Gastrocnemius medialis (tissue), 4 donors: ENCODE measurements at regions not wholly inside any gene's neighbourhood (a gene's known extent, or its start where the extent isn't known, plus 50 kb on each side); places are given as distances from the start of the nearest gene placed in this dataset.

Experiments
- ATAC-seq, 2 donors: fragments of 150-250 bp; one replicate each; pipeline ENCODE4 v1.9.1; 2016
- DNase-seq, 2 donors: peaks; one replicate each; pipeline ENCODE4 v3.0.0-alpha.2; 2019
- H3K27ac ChIP-seq, 4 donors: fragments of 200-600 bp; sonication (generic); 1 replicate in 1 of 4; 2 replicates in 3 of 4; pipeline ENCODE4 v1.5.1; 2016 to 2018; ENCODE audit warnings: mild to moderate bottlenecking in 2 of 4, moderate library complexity in 1 of 4
- H3K27me3 ChIP-seq, 3 donors: fragments of 200-600 bp; sonication (generic) in 2 of 3; 1 replicate in 1 of 3; 2 replicates in 2 of 3; pipeline versions ENCODE4 v1.5.1 to v1.6.0; 2016 to 2019; ENCODE audit warnings: mild to moderate bottlenecking in 1 of 3, moderate library complexity in 1 of 3
- H3K36me3 ChIP-seq, 2 donors: fragments of 200-600 bp; sonication (generic) in 1 of 2; one replicate each; pipeline ENCODE4 v1.5.1; 2017 to 2018
- H3K4me1 ChIP-seq, 2 donors: fragments of 200-600 bp; sonication (generic) in 1 of 2; one replicate each; pipeline ENCODE4 v1.5.1; 2016 to 2017; ENCODE audit warnings: mild to moderate bottlenecking in 2 of 2
- H3K4me3 ChIP-seq, 4 donors: fragments of 200-600 bp; sonication (generic) in 3 of 4; 1 replicate in 1 of 4; 2 replicates in 3 of 4; pipeline ENCODE4 v1.5.1; 2016 to 2019; ENCODE audit warnings: mild to moderate bottlenecking in 2 of 4
- H3K9me3 ChIP-seq, 3 donors: fragments of 200-600 bp; sonication (generic) in 2 of 3; 1 replicate in 1 of 3; 2 replicates in 2 of 3; pipeline ENCODE4 v1.5.1; 2016 to 2019
- CTCF ChIP-seq, 5 experiments: fragments of 450-650 bp in 3 of 5; fragments of 200-600 bp in 2 of 5; sonication (generic) in 2 of 5; IDR thresholded peaks in 4 of 5; conservative IDR thresholded peaks in 1 of 5; 1 replicate in 4 of 5; 2 replicates in 1 of 5; pipeline ENCODE4 v1.5.1; 2016 to 2019; ENCODE audit warnings: antibody characterized with exemption in 5 of 5, mild to moderate bottlenecking in 3 of 5, moderate library complexity in 3 of 5
- POLR2A ChIP-seq, 2 donors: fragments of 450-650 bp; IDR thresholded peaks; one replicate each; pipeline ENCODE4 v1.6.1; 2017; ENCODE audit warnings: antibody characterized with exemption in 2 of 2, mild to moderate bottlenecking in 2 of 2, moderate library complexity in 2 of 2
- in situ Hi-C, 4 donors: fragments of 200-750 bp; cut with MboI; loops; one replicate each; pipeline versions ENCODE4 v1.15.0 to v1.8.0; 2017; ENCODE audit warnings: low sequenced_read_pairs in 4 of 4
- intact Hi-C: fragments of 100-400 bp; cut with DNase I; formaldehyde crosslinking; loops from one replicate; pipeline ENCODE4 v1.15.1; 2023; ENCODE audit warnings: low total_unique reads

- no peaks in the 10 kb centered on the region for H3K36me3 ChIP-seq
- H3K4me1 ChIP-seq = peaks cover 7 to 10% of the 10 kb centered on the region in 2 donors
- no peak for DNase-seq
- no peaks in the 10 kb centered on the region for H3K27me3 ChIP-seq
- H3K4me3 ChIP-seq = no peak overlapping the region
- no peak for ATAC-seq
- H3K27ac ChIP-seq = no peak overlapping the region
- intact Hi-C loops = no loop called here
- no peak for TF ChIP-seq POLR2A (IDR thresholded peaks at IDR 0.05)
- no peak for TF ChIP-seq CTCF (IDR thresholded peaks at IDR 0.05 in 4 of 5, conservative IDR thresholded peaks at IDR 0.05 in 1 of 5)
- H3K9me3 ChIP-seq = no peaks in the 10 kb centered on the region
- in situ Hi-C loops = no loop called here
These were observed 81.2 kb downstream of the SIPA1L2 start for GRCh38 chr1:232548691-232549090.

GRCh38 chr1:232547938-232548484 lies 81.9 kb downstream of the SIPA1L2 start:
- no peak for ATAC-seq
- H3K9me3 ChIP-seq = no peaks in the 10 kb centered on the region
- intact Hi-C loops = no loop called here
- no peak for TF ChIP-seq CTCF (IDR thresholded peaks at IDR 0.05 in 4 of 5, conservative IDR thresholded peaks at IDR 0.05 in 1 of 5)
- TF ChIP-seq POLR2A (IDR thresholded peaks at IDR 0.05) = no peak
- DNase-seq = no peak
- no peaks in the 10 kb centered on the region for H3K27me3 ChIP-seq
- H3K4me1 ChIP-seq = peaks cover 0 to 3% of the 10 kb centered on the region in 2 donors
- in situ Hi-C loops = no loop called here
- H3K27ac ChIP-seq = no peak overlapping the region
- no peak overlapping the region for H3K4me3 ChIP-seq
- no peaks in the 10 kb centered on the region for H3K36me3 ChIP-seq

GRCh38 chr1:232542633-232543593 lies 87.0 kb downstream of the SIPA1L2 start:
- Histone ChIP-seq H3K9me3 (no peaks in the 10 kb centered on the region), H3K36me3 (no peaks in the 10 kb centered on the region), H3K4me1 (peaks cover 0 to 5% of the 10 kb centered on the region in 2 donors), H3K27me3 (no peaks in the 10 kb centered on the region), H3K27ac (no peak overlapping the region), H3K4me3 (no peak overlapping the region)
- intact Hi-C loops = no loop called here
- in situ Hi-C loops = no loop called here
- no peak for TF ChIP-seq CTCF (IDR thresholded peaks at IDR 0.05 in 4 of 5, conservative IDR thresholded peaks at IDR 0.05 in 1 of 5)
- TF ChIP-seq POLR2A (IDR thresholded peaks at IDR 0.05) = no peak
- ATAC-seq (no peak), DNase-seq (no peak)

- TF ChIP-seq CTCF (IDR thresholded peaks at IDR 0.05 in 4 of 5, conservative IDR thresholded peaks at IDR 0.05 in 1 of 5) (no peak), POLR2A (IDR thresholded peaks at IDR 0.05) (no peak)
- no peaks in the 10 kb centered on the region for H3K36me3 ChIP-seq
- no peaks in the 10 kb centered on the region for H3K9me3 ChIP-seq
- no peaks in the 10 kb centered on the region for H3K27me3 ChIP-seq
- no peak for DNase-seq
- H3K4me1 ChIP-seq = peaks cover 0 to 13% of the 10 kb centered on the region in 2 donors
- no peak overlapping the region for H3K27ac ChIP-seq
- no peak for ATAC-seq
- H3K4me3 ChIP-seq = no peak overlapping the region
- in situ Hi-C loops (no loop called here), intact Hi-C loops (no loop called here)
These were observed 91.0 kb downstream of the SIPA1L2 start for GRCh38 chr1:232538943-232539302.
